Caco-2 (cell line): ENCODE measurements at regions not wholly inside any gene's neighbourhood (a gene's known extent, or its start where the extent isn't known, plus 50 kb on each side); places are given as distances from the start of the nearest gene placed in this dataset.

Source experiments
- BruUV-seq: library from RNA; stranded (reverse); fragments of 400-500 nt; replicated peaks from 2 replicates; lab custom pipeline; 2021; lab: Mats Ljungman, UMichigan
- CTCF ChIA-PET: fragments of 300-600 bp; sonication (Branson Sonifier 250); formaldehyde crosslinking; loops from one replicate; lab custom pipeline; 2022; ENCODE audit warnings: antibody characterized with exemption; lab: Charles Lee
- POLR2A ChIA-PET: fragments of 300-600 bp; sonication (Branson Sonifier 250); formaldehyde crosslinking; loops from one replicate; lab custom pipeline; 2022; ENCODE audit warnings: antibody characterized with exemption; lab: Charles Lee
- DNase-seq, 2 experiments: peaks; one replicate each; pipeline versions ENCODE4 v3.0.0 to v3.0.0-alpha.2; 2020 to 2022
- H3K27me3 ChIP-seq: replicated peaks from 2 replicates; pipeline ENCODE4 v1.6.0; 2011; ENCODE audit warnings: low read length; ENCODE audit not compliant: control insufficient read depth, insufficient read depth
- H3K36me3 ChIP-seq: 2 replicates; pipeline ENCODE4 v1.5.1; 2011; ENCODE audit warnings: low read length; ENCODE audit not compliant: control insufficient read depth, insufficient read depth
- H3K4me1 ChIP-seq: fragments of 250-450 bp; sonication (Bioruptor Pico); 2 replicates; pipeline ENCODE4 v1.5.1; 2020; ENCODE audit warnings: mild to moderate bottlenecking
- H3K4me3 ChIP-seq: 2 replicates; pipeline ENCODE4 v1.5.1; 2011; ENCODE audit warnings: low read depth, mild to moderate bottlenecking, control low read depth, low read length
- H3K9me3 ChIP-seq: fragments of 250-450 bp; sonication (Bioruptor Pico); 2 replicates; pipeline ENCODE4 v1.5.1; 2020; ENCODE audit warnings: mild to moderate bottlenecking, moderate library complexity
- H3K27ac Mint-ChIP-seq: one replicate; pipeline ENCODE4 v1.8.0; 2022; ENCODE audit warnings: mixed read lengths; ENCODE audit not compliant: unreplicated experiment
- H3K27me3 Mint-ChIP-seq: one replicate; pipeline ENCODE4 v1.8.0; 2022; ENCODE audit warnings: mixed read lengths; ENCODE audit not compliant: insufficient read depth, unreplicated experiment
- H3K36me3 Mint-ChIP-seq: one replicate; pipeline ENCODE4 v1.8.0; 2022; ENCODE audit warnings: mild to moderate bottlenecking, mixed read lengths; ENCODE audit not compliant: insufficient read depth, unreplicated experiment
- H3K4me1 Mint-ChIP-seq: one replicate; pipeline ENCODE4 v1.8.0; 2022; ENCODE audit warnings: low read depth, mixed read lengths; ENCODE audit not compliant: unreplicated experiment
- H3K4me3 Mint-ChIP-seq: one replicate; pipeline ENCODE4 v1.8.0; 2022; ENCODE audit warnings: mild to moderate bottlenecking, moderate library complexity, mixed read lengths; ENCODE audit not compliant: unreplicated experiment
- H3K9me3 Mint-ChIP-seq: one replicate; pipeline ENCODE4 v1.8.0; 2022; ENCODE audit warnings: mixed read lengths; ENCODE audit not compliant: unreplicated experiment
- intact Hi-C: fragments of 100-400 bp; cut with micrococcal nuclease; formaldehyde crosslinking; loops from one replicate; pipeline ENCODE4 v1.10.0; 2022; ENCODE audit not compliant: unreplicated experiment
- TF ChIP-seq, protein P1 (sequence below), 2 experiments: fragments of 200-600 bp in 1 of 2; IDR thresholded peaks; 1 replicate in 1 of 2; 2 replicates in 1 of 2; pipeline versions ENCODE4 v1.5.1 to v1.8.0; 2011 to 2022; ENCODE audit warnings: antibody characterized with exemption in 1 of 2, control low read depth in 1 of 2, inconsistent platforms in 1 of 2, low read depth in 1 of 2, low read length in 1 of 2, mild to moderate bottlenecking in 1 of 2, moderate library complexity in 1 of 2; ENCODE audit not compliant: insufficient read depth in 1 of 2, severe bottlenecking in 1 of 2, unreplicated experiment in 1 of 2

DNA sequence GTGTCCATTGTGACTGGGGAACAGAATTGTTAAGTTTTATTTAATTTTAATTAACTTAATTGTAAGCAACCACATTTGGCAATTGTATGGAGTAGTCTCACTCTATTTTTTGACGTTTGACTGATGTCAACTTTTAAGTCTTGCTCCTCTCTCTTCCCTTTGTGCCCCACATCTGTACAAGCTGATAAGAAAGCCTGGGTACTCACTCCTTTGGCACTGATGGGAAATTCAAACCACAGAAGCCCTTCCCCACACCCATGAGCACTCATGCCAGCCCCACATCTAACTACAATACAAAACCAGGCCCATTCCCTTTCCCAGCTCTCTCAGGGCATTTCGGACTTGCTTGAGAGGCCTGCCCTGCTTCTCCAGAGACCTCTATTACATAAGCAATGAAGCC lies 451.5 kb upstream of the KIF2A start:
- intact Hi-C loops = no loop called here
- H3K4me1 Mint-ChIP-seq = no peaks in the 10 kb centered on the region
- peaks cover 8% of the 10 kb centered on the region for H3K27me3 Mint-ChIP-seq
- ChIA-PET CTCF (no interaction called here), POLR2A (no interaction called here)
- DNase-seq = no peak
- Histone ChIP-seq H3K4me3 (no peak overlapping the region), H3K9me3 (no peaks in the 10 kb centered on the region; the same call in 1 of the 2 replicates), H3K4me1 (no peaks in the 10 kb centered on the region), H3K36me3 (no peaks in the 10 kb centered on the region), H3K27me3 (no peaks in the 10 kb centered on the region)
- TF ChIP-seq, protein P1, sequence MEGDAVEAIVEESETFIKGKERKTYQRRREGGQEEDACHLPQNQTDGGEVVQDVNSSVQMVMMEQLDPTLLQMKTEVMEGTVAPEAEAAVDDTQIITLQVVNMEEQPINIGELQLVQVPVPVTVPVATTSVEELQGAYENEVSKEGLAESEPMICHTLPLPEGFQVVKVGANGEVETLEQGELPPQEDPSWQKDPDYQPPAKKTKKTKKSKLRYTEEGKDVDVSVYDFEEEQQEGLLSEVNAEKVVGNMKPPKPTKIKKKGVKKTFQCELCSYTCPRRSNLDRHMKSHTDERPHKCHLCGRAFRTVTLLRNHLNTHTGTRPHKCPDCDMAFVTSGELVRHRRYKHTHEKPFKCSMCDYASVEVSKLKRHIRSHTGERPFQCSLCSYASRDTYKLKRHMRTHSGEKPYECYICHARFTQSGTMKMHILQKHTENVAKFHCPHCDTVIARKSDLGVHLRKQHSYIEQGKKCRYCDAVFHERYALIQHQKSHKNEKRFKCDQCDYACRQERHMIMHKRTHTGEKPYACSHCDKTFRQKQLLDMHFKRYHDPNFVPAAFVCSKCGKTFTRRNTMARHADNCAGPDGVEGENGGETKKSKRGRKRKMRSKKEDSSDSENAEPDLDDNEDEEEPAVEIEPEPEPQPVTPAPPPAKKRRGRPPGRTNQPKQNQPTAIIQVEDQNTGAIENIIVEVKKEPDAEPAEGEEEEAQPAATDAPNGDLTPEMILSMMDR (IDR thresholded peaks at IDR 0.05; ENCODE audit: insufficient read depth in 1 of 2, low read depth in 1 of 2, low read length in 1 of 2, severe bottlenecking in 1 of 2, unreplicated experiment in 1 of 2) = no peak
- H3K9me3 Mint-ChIP-seq = no peaks in the 10 kb centered on the region
- no TSS peak for BruUV-seq
- H3K27ac Mint-ChIP-seq = no peak overlapping the region
- H3K4me3 Mint-ChIP-seq = no peak overlapping the region
- H3K36me3 Mint-ChIP-seq = no peaks in the 10 kb centered on the region

DNA sequence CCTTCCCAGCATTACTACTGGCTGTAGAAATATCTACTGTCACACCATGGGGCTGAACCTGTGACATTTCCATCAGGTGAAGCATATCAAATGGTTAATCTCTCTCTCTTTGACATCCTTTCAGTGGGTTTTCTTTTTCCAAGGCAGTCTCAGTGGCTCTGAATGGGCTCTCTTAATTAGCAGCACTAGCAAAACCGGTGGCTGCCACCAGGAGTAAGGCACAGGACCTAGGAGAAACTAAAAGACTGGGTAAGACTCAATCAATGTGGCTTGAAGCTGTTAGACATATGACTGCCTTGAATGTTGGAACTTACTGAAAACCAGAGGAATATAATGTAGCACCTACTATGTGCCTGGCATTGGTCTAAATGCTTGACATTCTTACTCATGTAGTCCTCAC lies 445.0 kb upstream of the KIF2A start:
- Histone ChIP-seq H3K4me1 (no peaks in the 10 kb centered on the region), H3K27me3 (no peaks in the 10 kb centered on the region), H3K36me3 (no peaks in the 10 kb centered on the region), H3K9me3 (no peaks in the 10 kb centered on the region), H3K4me3 (no peak overlapping the region)
- Mint-ChIP-seq H3K27me3 (peaks cover 8% of the 10 kb centered on the region), H3K4me3 (no peak overlapping the region), H3K4me1 (no peaks in the 10 kb centered on the region), H3K27ac (no peak overlapping the region), H3K36me3 (no peaks in the 10 kb centered on the region), H3K9me3 (no peaks in the 10 kb centered on the region)
- TF ChIP-seq, protein P1 (IDR thresholded peaks at IDR 0.05; ENCODE audit: insufficient read depth in 1 of 2, low read depth in 1 of 2, low read length in 1 of 2, severe bottlenecking in 1 of 2, unreplicated experiment in 1 of 2) = no peak
- BruUV-seq = no TSS peak
- no peak for DNase-seq
- CTCF ChIA-PET = no interaction called here
- POLR2A ChIA-PET = no interaction called here
- intact Hi-C loops = no loop called here

GRCh38 chr5:61866930-61867329 lies 439.1 kb upstream of the KIF2A start:
- peaks cover 17% of the 10 kb centered on the region for H3K27me3 Mint-ChIP-seq
- DNase-seq = no peak
- H3K4me3 Mint-ChIP-seq = no peak overlapping the region
- POLR2A ChIA-PET = no interaction called here
- CTCF ChIA-PET = no interaction called here
- Histone ChIP-seq H3K9me3 (peaks cover 9% of the 10 kb centered on the region; the same call in 1 of the 2 replicates), H3K36me3 (no peaks in the 10 kb centered on the region), H3K4me3 (no peak overlapping the region), H3K27me3 (no peaks in the 10 kb centered on the region; the same call in 1 of the 2 replicates), H3K4me1 (no peaks in the 10 kb centered on the region)
- intact Hi-C loops = no loop called here
- H3K4me1 Mint-ChIP-seq = no peaks in the 10 kb centered on the region
- BruUV-seq = no TSS peak
- H3K9me3 Mint-ChIP-seq = peaks cover 13% of the 10 kb centered on the region
- H3K27ac Mint-ChIP-seq = no peak overlapping the region
- TF ChIP-seq, protein P1 (IDR thresholded peaks at IDR 0.05; ENCODE audit: insufficient read depth in 1 of 2, low read depth in 1 of 2, low read length in 1 of 2, severe bottlenecking in 1 of 2, unreplicated experiment in 1 of 2) = no peak
- no peaks in the 10 kb centered on the region for H3K36me3 Mint-ChIP-seq
